Kidney tubule cell (primary cell): ENCODE measurements at regions not wholly inside any gene's neighbourhood (a gene's known extent, or its start where the extent isn't known, plus 50 kb on each side); places are given as distances from the start of the nearest gene placed in this dataset.
"Not testable (repeated sequence)": the region's sequence is repeated elsewhere in the genome, so short reads cannot be mapped to it uniquely, and the experiment has no call there.

Source experiments
- DNase-seq: peaks from one replicate; pipeline ENCODE4 v3.0.0-alpha.2; 2018; ENCODE audit warnings: low spot score

GRCh38 chr15:99823346-99823745 lies 90.1 kb upstream of the LYSMD4 start:
- no peak for DNase-seq

GRCh38 chr15:99819981-99820718 lies 86.9 kb upstream of the LYSMD4 start:
- DNase-seq = no peak

GRCh38 chr15:99818872-99819271 lies 85.6 kb upstream of the LYSMD4 start:
- DNase-seq = no peak

GRCh38 chr15:99816862-99817261 lies 83.6 kb upstream of the LYSMD4 start:
- not testable (repeated sequence) for DNase-seq

- not testable (repeated sequence) for DNase-seq
These were observed 77.4 kb upstream of the LYSMD4 start for GRCh38 chr15:99810663-99811062.

- not testable (repeated sequence) for DNase-seq
These were observed 66.6 kb upstream of the LYSMD4 start for GRCh38 chr15:99799854-99800250.

GRCh38 chr15:99799182-99799853 lies 66.1 kb upstream of the LYSMD4 start:
- DNase-seq = not testable (repeated sequence)

- not testable (repeated sequence) for DNase-seq
These were observed 64.0 kb upstream of the LYSMD4 start for GRCh38 chr15:99796940-99797870.

- not testable (repeated sequence) for DNase-seq
These were observed 58.9 kb upstream of the LYSMD4 start for GRCh38 chr15:99791881-99792807.

GRCh38 chr15:99790751-99791150 lies 57.5 kb upstream of the LYSMD4 start:
- DNase-seq = not testable (repeated sequence)

GRCh38 chr15:99788156-99788555 lies 54.9 kb upstream of the LYSMD4 start:
- no peak for DNase-seq

GRCh38 chr15:99784800-99785199 lies 51.6 kb upstream of the LYSMD4 start:
- DNase-seq = peak; percentile 7

GRCh38 chr15:99783918-99784619 lies 50.8 kb upstream of the LYSMD4 start:
- not testable (repeated sequence) for DNase-seq
